ENCODE measurements at regions not wholly inside any gene's neighbourhood (a gene's known extent, or its start where the extent isn't known, plus 50 kb on each side); places are given as distances from the start of the nearest gene placed in this dataset.

GRCh38 chr12:90896821-90897220 is 58.2 kb downstream of the CCER1 start:
- ChIA-PET SMC1A (ENCODE audit: uncharacterized antibody, unreplicated experiment) (no interaction called here), POLR2A (no interaction called here), CTCF (interaction anchor here (1.1 kb wide), 1 partner anchor 13 kb away, joined by 3 read pairs; no protein-coding TSS in a partner anchor), RAD21 (ENCODE audit: unreplicated experiment) (no interaction called here)
- 95% methylated on average over 1 of the region's 1 CpG for WGBS (ENCODE audit: insufficient coverage, insufficient replicate concordance, low lambda C conversion rate, missing lambda C conversion rate)
- TF ChIP-seq POLR2AphosphoS2 (IDR thresholded peaks at IDR 0.05; ENCODE audit: low read depth, low read length) (no peak), CEBPB (IDR thresholded peaks at IDR 0.05; ENCODE audit: borderline replicate concordance in 1 of 2, low read depth in 2 of 2, low read length in 2 of 2) (no peak), CHD1 (IDR thresholded peaks at IDR 0.05; ENCODE audit: low read depth, low read length) (no peak), SMAD5 (IDR thresholded peaks at IDR 0.05; ENCODE audit: low read depth) (no peak), PAX5 (IDR thresholded peaks at IDR 0.05; ENCODE audit: borderline replicate concordance, low read depth, low read length) (no peak), STAT3 (IDR thresholded peaks at IDR 0.05; ENCODE audit: low read depth, low read length) (no peak), EZH2 (IDR thresholded peaks at IDR 0.05; ENCODE audit: borderline replicate concordance, control insufficient read depth, low read depth, low read length) (no peak), PAX8 (IDR thresholded peaks at IDR 0.05) (no peak), E4F1 (IDR thresholded peaks at IDR 0.05; ENCODE audit: borderline replicate concordance, partially characterized antibody) (no peak), PML (IDR thresholded peaks at IDR 0.05; ENCODE audit: low read length) (no peak), YY1 (IDR thresholded peaks at IDR 0.05; ENCODE audit: low read depth, low read length) (no peak), SRF (IDR thresholded peaks at IDR 0.05; ENCODE audit: low read depth in 2 of 2, low read length in 2 of 2) (no peak), GATAD2B (conservative IDR thresholded peaks at IDR 0.05; ENCODE audit: low read depth) (no peak), BHLHE40 (IDR thresholded peaks at IDR 0.05; ENCODE audit: borderline replicate concordance in 1 of 2, low read depth in 2 of 2, low read length in 1 of 2) (no peak), MTA3 (IDR thresholded peaks at IDR 0.05; ENCODE audit: borderline replicate concordance, low read length) (no peak)
- Histone ChIP-seq H3K9me3 (replicated peaks; ENCODE audit: control insufficient read depth, insufficient read depth, low read length) (no peaks in the 10 kb centered on the region), H3K27ac (ENCODE audit: control insufficient read depth, insufficient read depth) (no peak overlapping the region), H3K79me2 (ENCODE audit: control insufficient read depth, insufficient read depth, low read length) (no peaks in the 10 kb centered on the region), H3K27me3 (replicated peaks in 1 of 2; ENCODE audit: control insufficient read depth in 2 of 2, insufficient read depth in 2 of 2, low read length in 1 of 2) (no peaks in the 10 kb centered on the region), H3K4me3 (no peak overlapping the region), H3K4me1 (ENCODE audit: control insufficient read depth, insufficient read depth, low read length) (no peaks in the 10 kb centered on the region), H3K9ac (ENCODE audit: control insufficient read depth, insufficient read depth, low read length) (no peak overlapping the region), H3K4me2 (ENCODE audit: control insufficient read depth, insufficient read depth) (no peak overlapping the region), H4K20me1 (ENCODE audit: control insufficient read depth, insufficient read depth) (no peaks in the 10 kb centered on the region), H3K36me3 (ENCODE audit: control insufficient read depth in 2 of 2, insufficient read depth in 2 of 2, low read length in 1 of 2) (no peaks in the 10 kb centered on the region), H2AFZ (ENCODE audit: control insufficient read depth, low read depth, low read length) (no peak overlapping the region)
- no peak for FAIRE-seq
- intact Hi-C loops (cut with micrococcal nuclease; ENCODE audit: unreplicated experiment): no loop called here
- in situ Hi-C loops (cut with MboI): no loop called here
- ATAC-seq: no peak
- BruUV-seq (replicated peaks): no TSS peak
- DNase-seq (ENCODE audit: low read depth, low spot score): no peak

All from GM12878 (cell line).